ENCODE measurements at regions not wholly inside any gene's neighbourhood (a gene's known extent, or its start where the extent isn't known, plus 50 kb on each side); places are given as distances from the start of the nearest gene placed in this dataset.

- H3K9ac ChIP-seq (ENCODE audit: insufficient read length, low read depth): no peak overlapping the region
Measured at GRCh38 chrX:2629316-2630007, 61.6 kb upstream of the CD99 start.

DNA sequence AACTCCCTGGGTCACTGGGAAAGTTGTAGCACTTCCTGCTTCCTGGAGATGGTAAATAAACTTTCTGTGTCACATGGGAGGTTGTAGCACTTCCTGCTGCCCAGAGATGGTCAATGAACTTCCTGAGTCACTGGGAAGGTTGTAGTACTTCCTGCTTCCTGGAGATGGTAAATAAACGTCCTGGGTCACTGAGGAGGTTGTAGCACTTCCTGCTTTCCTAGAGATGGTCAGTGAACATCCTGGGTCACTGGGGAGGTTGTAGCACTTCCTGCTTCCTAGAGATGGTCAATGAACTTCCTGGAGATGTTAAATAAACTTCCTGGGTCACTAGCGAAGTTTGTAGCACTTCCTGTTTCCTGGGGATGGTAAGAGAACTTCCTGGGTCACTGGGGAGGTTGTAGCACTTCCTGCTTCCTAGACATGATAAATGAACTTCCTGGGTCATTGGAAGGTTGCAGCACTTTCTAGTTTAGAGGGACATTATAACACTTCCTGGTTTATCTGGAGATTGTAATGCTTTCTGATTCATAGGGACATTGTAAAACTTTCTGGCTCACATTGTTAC lies 62.3 kb upstream of the CD99 start:
- Histone ChIP-seq H3K36me3 (ENCODE audit: insufficient read depth, insufficient read length, low read length) (peaks cover 72% of the 10 kb centered on the region), H3K9ac (ENCODE audit: insufficient read length, low read depth) (no peak overlapping the region), H3K4me3 (ENCODE audit: insufficient read length, low read depth) (no peak overlapping the region), H3K4me1 (ENCODE audit: insufficient read depth, insufficient read length) (no peaks in the 10 kb centered on the region), H3K27me3 (ENCODE audit: insufficient read depth, insufficient read length) (no peaks in the 10 kb centered on the region), H3K9me3 (ENCODE audit: insufficient read depth, low read length) (peaks cover 28% of the 10 kb centered on the region)
- no peak for DNase-seq (ENCODE audit: low read depth, low spot score)
- TF ChIP-seq SUZ12 (IDR thresholded peaks at IDR 0.05; ENCODE audit: extremely low read depth, insufficient read depth, insufficient read length) (no peak), ZNF274 (IDR thresholded peaks at IDR 0.05; ENCODE audit: low read depth, low read length) (no peak), YY1 (IDR thresholded peaks at IDR 0.05; ENCODE audit: insufficient read depth, insufficient read length) (no peak)

More at GRCh38 chrX:2629316-2630007, 61.6 kb upstream of the CD99 start:
- TF ChIP-seq SUZ12 (IDR thresholded peaks at IDR 0.05; ENCODE audit: extremely low read depth, insufficient read depth, insufficient read length): no peak
- H3K4me1 ChIP-seq (ENCODE audit: insufficient read depth, insufficient read length): no peaks in the 10 kb centered on the region
- no peak overlapping the region for H3K4me3 ChIP-seq (ENCODE audit: insufficient read length, low read depth)
- no peak for DNase-seq (ENCODE audit: low read depth, low spot score)
- no peaks in the 10 kb centered on the region for H3K27me3 ChIP-seq (ENCODE audit: insufficient read depth, insufficient read length)
- H3K9me3 ChIP-seq (ENCODE audit: insufficient read depth, low read length): peaks cover 28% of the 10 kb centered on the region
- H3K36me3 ChIP-seq (ENCODE audit: insufficient read depth, insufficient read length, low read length): peaks cover 71% of the 10 kb centered on the region

GRCh38 chrX:2627272-2627867 lies 63.7 kb upstream of the CD99 start:
- peaks cover 28% of the 10 kb centered on the region for H3K9me3 ChIP-seq (ENCODE audit: insufficient read depth, low read length)
- DNase-seq (ENCODE audit: low read depth, low spot score): peak; percentile 43
- no peaks in the 10 kb centered on the region for H3K27me3 ChIP-seq (ENCODE audit: insufficient read depth, insufficient read length)
- no peaks in the 10 kb centered on the region for H3K4me1 ChIP-seq (ENCODE audit: insufficient read depth, insufficient read length)
- H3K9ac ChIP-seq (ENCODE audit: insufficient read length, low read depth): no peak overlapping the region
- H3K4me3 ChIP-seq (ENCODE audit: insufficient read length, low read depth): no peak overlapping the region
- H3K36me3 ChIP-seq (ENCODE audit: insufficient read depth, insufficient read length, low read length): peaks cover 71% of the 10 kb centered on the region
- no peak for TF ChIP-seq YY1 (IDR thresholded peaks at IDR 0.05; ENCODE audit: insufficient read depth, insufficient read length)
- no peak for TF ChIP-seq ZNF274 (IDR thresholded peaks at IDR 0.05; ENCODE audit: low read depth, low read length)
- TF ChIP-seq SUZ12 (IDR thresholded peaks at IDR 0.05; ENCODE audit: extremely low read depth, insufficient read depth, insufficient read length): no peak

GRCh38 chrX:2626750-2627149 lies 64.3 kb upstream of the CD99 start:
- no peak overlapping the region for H3K9ac ChIP-seq (ENCODE audit: insufficient read length, low read depth)
- no peaks in the 10 kb centered on the region for H3K4me1 ChIP-seq (ENCODE audit: insufficient read depth, insufficient read length)
- DNase-seq (ENCODE audit: low read depth, low spot score): no peak
- H3K9me3 ChIP-seq (ENCODE audit: insufficient read depth, low read length): peaks cover 28% of the 10 kb centered on the region
- TF ChIP-seq ZNF274 (IDR thresholded peaks at IDR 0.05; ENCODE audit: low read depth, low read length) (no peak), YY1 (IDR thresholded peaks at IDR 0.05; ENCODE audit: insufficient read depth, insufficient read length) (no peak)
- no peaks in the 10 kb centered on the region for H3K27me3 ChIP-seq (ENCODE audit: insufficient read depth, insufficient read length)
- peaks cover 70% of the 10 kb centered on the region for H3K36me3 ChIP-seq (ENCODE audit: insufficient read depth, insufficient read length, low read length)
- H3K4me3 ChIP-seq (ENCODE audit: insufficient read length, low read depth): no peak overlapping the region

- H3K27me3 ChIP-seq (ENCODE audit: insufficient read depth, insufficient read length): no peaks in the 10 kb centered on the region
- H3K36me3 ChIP-seq (ENCODE audit: insufficient read depth, insufficient read length, low read length): peaks cover 71% of the 10 kb centered on the region
Measured at GRCh38 chrX:2620576-2620975, 70.5 kb upstream of the CD99 start.

GRCh38 chrX:2618516-2618915 lies 72.6 kb upstream of the CD99 start:
- Histone ChIP-seq H3K36me3 (ENCODE audit: insufficient read depth, insufficient read length, low read length) (peaks cover 58% of the 10 kb centered on the region), H3K9ac (ENCODE audit: insufficient read length, low read depth) (no peak overlapping the region), H3K27me3 (ENCODE audit: insufficient read depth, insufficient read length) (no peaks in the 10 kb centered on the region), H3K4me1 (ENCODE audit: insufficient read depth, insufficient read length) (peaks cover 2% of the 10 kb centered on the region), H3K9me3 (ENCODE audit: insufficient read depth, low read length) (no peaks in the 10 kb centered on the region), H3K4me3 (ENCODE audit: insufficient read length, low read depth) (no peak overlapping the region)
- no peak for DNase-seq (ENCODE audit: low read depth, low spot score)
- no peak for TF ChIP-seq SUZ12 (IDR thresholded peaks at IDR 0.05; ENCODE audit: extremely low read depth, insufficient read depth, insufficient read length)
- no peak for TF ChIP-seq ZNF274 (IDR thresholded peaks at IDR 0.05; ENCODE audit: low read depth, low read length)
- TF ChIP-seq YY1 (IDR thresholded peaks at IDR 0.05; ENCODE audit: insufficient read depth, insufficient read length): no peak

More at GRCh38 chrX:2620576-2620975, 70.5 kb upstream of the CD99 start:
- TF ChIP-seq SUZ12 (IDR thresholded peaks at IDR 0.05; ENCODE audit: extremely low read depth, insufficient read depth, insufficient read length) (no peak), YY1 (IDR thresholded peaks at IDR 0.05; ENCODE audit: insufficient read depth, insufficient read length) (no peak), ZNF274 (IDR thresholded peaks at IDR 0.05; ENCODE audit: low read depth, low read length) (no peak)
- Histone ChIP-seq H3K9ac (ENCODE audit: insufficient read length, low read depth) (no peak overlapping the region), H3K4me1 (ENCODE audit: insufficient read depth, insufficient read length) (no peaks in the 10 kb centered on the region), H3K4me3 (ENCODE audit: insufficient read length, low read depth) (no peak overlapping the region), H3K9me3 (ENCODE audit: insufficient read depth, low read length) (no peaks in the 10 kb centered on the region)
- DNase-seq (ENCODE audit: low read depth, low spot score): no peak

DNA sequence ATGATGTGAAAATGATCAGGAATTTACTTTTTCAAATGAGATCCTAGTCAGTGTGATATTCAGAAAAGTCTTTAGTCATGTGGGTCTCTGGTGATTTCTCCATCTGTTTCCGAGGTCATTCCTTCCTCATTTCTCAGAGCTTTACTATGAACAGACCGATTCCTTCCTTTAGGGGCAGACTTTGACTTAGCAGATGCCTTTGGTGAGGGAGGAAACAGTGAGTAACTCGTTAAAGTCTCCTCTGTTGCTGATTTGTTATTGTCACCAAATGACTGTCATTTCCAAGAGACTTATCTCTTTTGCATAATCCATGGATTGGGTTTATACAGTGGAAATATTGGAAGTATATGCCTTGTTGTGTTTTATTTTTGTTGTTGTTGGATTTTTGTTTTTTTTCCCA lies 76.2 kb upstream of the CD99 start:
- no peak overlapping the region for H3K9ac ChIP-seq (ENCODE audit: insufficient read length, low read depth)
- H3K36me3 ChIP-seq (ENCODE audit: insufficient read depth, insufficient read length, low read length): peaks cover 66% of the 10 kb centered on the region
- no peak overlapping the region for H3K4me3 ChIP-seq (ENCODE audit: insufficient read length, low read depth)
- no peaks in the 10 kb centered on the region for H3K27me3 ChIP-seq (ENCODE audit: insufficient read depth, insufficient read length)
- no peak for DNase-seq (ENCODE audit: low read depth, low spot score)
- no peaks in the 10 kb centered on the region for H3K9me3 ChIP-seq (ENCODE audit: insufficient read depth, low read length)
- no peak for TF ChIP-seq SUZ12 (IDR thresholded peaks at IDR 0.05; ENCODE audit: extremely low read depth, insufficient read depth, insufficient read length)
- peaks cover 5% of the 10 kb centered on the region for H3K4me1 ChIP-seq (ENCODE audit: insufficient read depth, insufficient read length)
